ENCODE measurements at regions not wholly inside any gene's neighbourhood (a gene's known extent, or its start where the extent isn't known, plus 50 kb on each side); places are given as distances from the start of the nearest gene placed in this dataset.
"Not testable (repeated sequence)": the region's sequence is repeated elsewhere in the genome, so short reads cannot be mapped to it uniquely, and the experiment has no call there.

- TF ChIP-seq, protein P1, sequence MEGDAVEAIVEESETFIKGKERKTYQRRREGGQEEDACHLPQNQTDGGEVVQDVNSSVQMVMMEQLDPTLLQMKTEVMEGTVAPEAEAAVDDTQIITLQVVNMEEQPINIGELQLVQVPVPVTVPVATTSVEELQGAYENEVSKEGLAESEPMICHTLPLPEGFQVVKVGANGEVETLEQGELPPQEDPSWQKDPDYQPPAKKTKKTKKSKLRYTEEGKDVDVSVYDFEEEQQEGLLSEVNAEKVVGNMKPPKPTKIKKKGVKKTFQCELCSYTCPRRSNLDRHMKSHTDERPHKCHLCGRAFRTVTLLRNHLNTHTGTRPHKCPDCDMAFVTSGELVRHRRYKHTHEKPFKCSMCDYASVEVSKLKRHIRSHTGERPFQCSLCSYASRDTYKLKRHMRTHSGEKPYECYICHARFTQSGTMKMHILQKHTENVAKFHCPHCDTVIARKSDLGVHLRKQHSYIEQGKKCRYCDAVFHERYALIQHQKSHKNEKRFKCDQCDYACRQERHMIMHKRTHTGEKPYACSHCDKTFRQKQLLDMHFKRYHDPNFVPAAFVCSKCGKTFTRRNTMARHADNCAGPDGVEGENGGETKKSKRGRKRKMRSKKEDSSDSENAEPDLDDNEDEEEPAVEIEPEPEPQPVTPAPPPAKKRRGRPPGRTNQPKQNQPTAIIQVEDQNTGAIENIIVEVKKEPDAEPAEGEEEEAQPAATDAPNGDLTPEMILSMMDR (conservative IDR thresholded peaks at IDR 0.05 in 1 of 2, IDR thresholded peaks at IDR 0.05 in 1 of 2; ENCODE audit: low read depth in 1 of 2, low read length in 2 of 2) = not testable (repeated sequence)
- not testable (repeated sequence) for TF ChIP-seq EZH2 (IDR thresholded peaks at IDR 0.05; ENCODE audit: low read length, missing control alignments)
Observed at GRCh38 chr2:134040626-134041172, 213.2 kb upstream of the MGAT5 start.
